ENCODE measurements at regions not wholly inside any gene's neighbourhood (a gene's known extent, or its start where the extent isn't known, plus 50 kb on each side); places are given as distances from the start of the nearest gene placed in this dataset.
A peak's percentile ranks its signal among the peaks of the same experiment; 100 is the strongest.

GRCh38 chr16:73265124-73265837 is 217.4 kb upstream of the ZFHX3 start:
- Histone ChIP-seq H3K9ac (ENCODE audit: insufficient read depth, low read depth, low read length) (no peak overlapping the region), H3K27me3 (ENCODE audit: control insufficient read depth in 1 of 2, insufficient read depth in 2 of 2, low read length in 2 of 2) (peaks cover 0 to 9% of the 10 kb centered on the region in 2 experiments; a peak in 2 of 5 replicates), H3K4me3 (replicated peaks in 1 of 3; ENCODE audit: insufficient read depth in 1 of 3, low read depth in 2 of 3, low read length in 3 of 3) (no peak overlapping the region), H2AFZ (ENCODE audit: low read length) (no peak overlapping the region), H3K4me1 (ENCODE audit: insufficient read depth, low read length) (no peaks in the 10 kb centered on the region), H3K27ac (ENCODE audit: extremely low read length, insufficient read depth, low read length) (no peak overlapping the region), H3K79me2 (ENCODE audit: insufficient read depth, low read length) (no peaks in the 10 kb centered on the region), H3K36me3 (replicated peaks in 1 of 2; ENCODE audit: control insufficient read depth in 1 of 2, insufficient read depth in 2 of 2, low read length in 2 of 2) (no peaks in the 10 kb centered on the region), H3K4me2 (ENCODE audit: low read depth, low read length) (no peak overlapping the region), H3K9me3 (ENCODE audit: low read length) (no peaks in the 10 kb centered on the region), H4K20me1 (ENCODE audit: insufficient read depth, low read length) (no peaks in the 10 kb centered on the region)
- no TSS peak for BruUV-seq (replicated peaks)
- no peak for ATAC-seq
- TF ChIP-seq ZFYVE20 (CRISPR knock-in tag; IDR thresholded peaks at IDR 0.05; ENCODE audit: borderline replicate concordance, low read depth): no peak
- POLR2A ChIA-PET: no interaction called here
- no peak for DNase-seq (ENCODE audit: low spot score)
- in situ Hi-C loops (cut with HindIII; ENCODE audit: extremely low pct_ligation_motif_present, low pct_unique_long_range_greater_than_20kb): no loop called here
- intact Hi-C loops (cut with micrococcal nuclease; ENCODE audit: unreplicated experiment): no loop called here
- 35% methylated on average over 10 of the region's 10 CpGs for WGBS (ENCODE audit: low lambda C conversion rate)
- CTCF ChIA-PET (ENCODE audit: low intra/inter-chr PET ratio, low total read pairs): no interaction called here
- no peak for FAIRE-seq

- Histone ChIP-seq H2AFZ (ENCODE audit: low read length) (no peak overlapping the region), H3K36me3 (replicated peaks in 1 of 2; ENCODE audit: control insufficient read depth in 1 of 2, insufficient read depth in 2 of 2, low read length in 2 of 2) (no peaks in the 10 kb centered on the region), H3K4me2 (ENCODE audit: low read depth, low read length) (no peak overlapping the region), H3K27ac (ENCODE audit: extremely low read length, insufficient read depth, low read length) (no peak overlapping the region), H3K9ac (ENCODE audit: insufficient read depth, low read depth, low read length) (no peak overlapping the region), H3K79me2 (ENCODE audit: insufficient read depth, low read length) (no peaks in the 10 kb centered on the region), H3K27me3 (ENCODE audit: control insufficient read depth in 1 of 2, insufficient read depth in 2 of 2, low read length in 2 of 2) (peaks cover 0 to 10% of the 10 kb centered on the region in 2 experiments; a peak in 1 of 5 replicates), H3K4me1 (ENCODE audit: insufficient read depth, low read length) (no peaks in the 10 kb centered on the region), H3K9me3 (ENCODE audit: low read length) (no peaks in the 10 kb centered on the region), H3K4me3 (replicated peaks in 1 of 3; ENCODE audit: insufficient read depth in 1 of 3, low read depth in 2 of 3, low read length in 3 of 3) (no peak overlapping the region), H4K20me1 (ENCODE audit: insufficient read depth, low read length) (no peaks in the 10 kb centered on the region)
- in situ Hi-C loops (cut with HindIII; ENCODE audit: extremely low pct_ligation_motif_present, low pct_unique_long_range_greater_than_20kb): no loop called here
- BruUV-seq (replicated peaks): no TSS peak
- POLR2A ChIA-PET: no interaction called here
- WGBS (ENCODE audit: low lambda C conversion rate): 33% methylated on average over 2 of the region's 2 CpGs
- intact Hi-C loops (cut with micrococcal nuclease; ENCODE audit: unreplicated experiment): no loop called here
- FAIRE-seq (no peak), DNase-seq (ENCODE audit: low spot score) (no peak), ATAC-seq (no peak)
- CTCF ChIA-PET (ENCODE audit: low intra/inter-chr PET ratio, low total read pairs): no interaction called here
- TF ChIP-seq NFAT5 (CRISPR knock-in tag; IDR thresholded peaks at IDR 0.05) (no peak), RBAK (CRISPR knock-in tag; IDR thresholded peaks at IDR 0.05) (peak; percentile 74; the same call in 1 of the 2 replicates)
These were observed 215.0 kb upstream of the ZFHX3 start for GRCh38 chr16:73262931-73263330.

Data from HepG2 (cell line).